ENCODE measurements at regions not wholly inside any gene's neighbourhood (a gene's known extent, or its start where the extent isn't known, plus 50 kb on each side); places are given as distances from the start of the nearest gene placed in this dataset.
"Not testable (repeated sequence)": the region's sequence is repeated elsewhere in the genome, so short reads cannot be mapped to it uniquely, and the experiment has no call there.

- TF ChIP-seq CTCF, POLR2A (IDR thresholded peaks at IDR 0.05): not testable (repeated sequence)
These were observed 62.0 kb upstream of the NREP start for GRCh38 chr5:111819028-111819427.
